GM12878 (cell line): ENCODE measurements at regions not wholly inside any gene's neighbourhood (a gene's known extent, or its start where the extent isn't known, plus 50 kb on each side); places are given as distances from the start of the nearest gene placed in this dataset.

Experiments used
- ATAC-seq: fragments of 200-7000 bp; cut with Tn5 transposase; 3 replicates; pipeline ENCODE4 v1.9.1; 2020; ENCODE audit warnings: mild to moderate bottlenecking, moderate library complexity
- BruUV-seq: library from RNA; stranded (reverse); fragments of 400-500 nt; replicated peaks from 2 replicates; lab custom pipeline; 2021; lab: Mats Ljungman, UMichigan
- CTCF ChIA-PET: fragments of 300-600 bp; sonication (Branson Sonifier 250); formaldehyde crosslinking; extraction: SDS; loops from one replicate; lab custom pipeline; 2021; ENCODE audit warnings: inconsistent platforms; lab: Yijun Ruan, JAX
- POLR2A ChIA-PET: fragments of 350-600 bp; formaldehyde crosslinking; extraction: SDS; loops from one replicate; lab custom pipeline; 2021; ENCODE audit warnings: inconsistent platforms; lab: Charles Lee
- RAD21 ChIA-PET: fragments of 300-600 bp; sonication (Branson Sonifier 250); formaldehyde crosslinking; loops from one replicate; lab custom pipeline; 2023; ENCODE audit warnings: antibody characterized with exemption; ENCODE audit not compliant: unreplicated experiment; lab: Charles Lee
- SMC1A ChIA-PET: fragments of 300-600 bp; sonication (Branson Sonifier 250); formaldehyde crosslinking; loops from one replicate; lab custom pipeline; 2023; ENCODE audit not compliant: unreplicated experiment, uncharacterized antibody; lab: Charles Lee
- DNase-seq: peaks from one replicate; pipeline ENCODE4 v3.0.0-alpha.2; 2011; ENCODE audit warnings: low read depth, low spot score
- FAIRE-seq: peaks from 3 replicates; lab custom pipeline; 2011; peaks lifted over from hg19 to GRCh38; lab: Jason Lieb, UNC
- H2AFZ ChIP-seq: 2 replicates; pipeline ENCODE4 v1.6.0; 2011; ENCODE audit warnings: low read depth, low read length, control low read depth; ENCODE audit not compliant: control insufficient read depth
- H3K27ac ChIP-seq: 2 replicates; pipeline ENCODE4 v1.5.1; 2011; ENCODE audit warnings: control low read depth; ENCODE audit not compliant: control insufficient read depth, insufficient read depth
- H3K27me3 ChIP-seq, 2 experiments: replicated peaks in 1 of 2; 2 replicates each; pipeline versions ENCODE4 v1.6.0 to v1.6.1; 2011; ENCODE audit warnings: low read length in 1 of 2; ENCODE audit not compliant: control insufficient read depth in 2 of 2, insufficient read depth in 2 of 2
- H3K36me3 ChIP-seq, 2 experiments: 2 replicates each; pipeline ENCODE4 v1.5.1; 2011; ENCODE audit warnings: low read length in 1 of 2; ENCODE audit not compliant: control insufficient read depth in 2 of 2, insufficient read depth in 2 of 2
- H3K4me1 ChIP-seq: 2 replicates; pipeline ENCODE4 v1.6.1; 2011; ENCODE audit warnings: mild to moderate bottlenecking, low read length, moderate library complexity, mixed read lengths; ENCODE audit not compliant: control insufficient read depth, insufficient read depth
- H3K4me2 ChIP-seq: 2 replicates; pipeline ENCODE4 v1.6.0; 2011; ENCODE audit warnings: control low read depth; ENCODE audit not compliant: control insufficient read depth, insufficient read depth
- H3K4me3 ChIP-seq: fragments of 200-600 bp; sonication (generic); 2 replicates; pipeline ENCODE4 v1.5.1; 2016
- H3K79me2 ChIP-seq: 2 replicates; pipeline ENCODE4 v1.6.0; 2011; ENCODE audit warnings: low read length; ENCODE audit not compliant: control insufficient read depth, insufficient read depth
- H3K9ac ChIP-seq: 2 replicates; pipeline ENCODE4 v1.8.0; 2011; ENCODE audit warnings: low read length, control low read depth, mixed read lengths; ENCODE audit not compliant: control insufficient read depth, insufficient read depth
- H3K9me3 ChIP-seq: replicated peaks from 3 replicates; pipeline ENCODE4 v1.5.1; 2011; ENCODE audit warnings: mild to moderate bottlenecking, low read length; ENCODE audit not compliant: control insufficient read depth, insufficient read depth
- H4K20me1 ChIP-seq: 2 replicates; pipeline ENCODE4 v1.6.0; 2011; ENCODE audit not compliant: control insufficient read depth, insufficient read depth
- ATF7 ChIP-seq: fragments of 450-650 bp; IDR thresholded peaks from 2 replicates; pipeline ENCODE4 v1.6.1; 2016; ENCODE audit warnings: low read depth, mild to moderate bottlenecking
- CEBPZ ChIP-seq: fragments of 150-350 bp; IDR thresholded peaks from 2 replicates; pipeline ENCODE4 v1.6.1; 2016; ENCODE audit warnings: low read depth, low read length
- CHD4 ChIP-seq: fragments of 200-600 bp; sonication (generic); IDR thresholded peaks from 2 replicates; pipeline ENCODE4 v1.6.1; 2016; ENCODE audit warnings: mild to moderate bottlenecking
- KDM1A ChIP-seq: fragments of 200-600 bp; sonication (generic); IDR thresholded peaks from 2 replicates; pipeline ENCODE4 v1.6.1; 2016; ENCODE audit warnings: borderline replicate concordance
- LARP7 ChIP-seq: fragments of 450-650 bp; IDR thresholded peaks from 2 replicates; pipeline ENCODE4 v1.6.1; 2017; ENCODE audit warnings: mild to moderate bottlenecking
- MLLT1 ChIP-seq: fragments of 450-650 bp; IDR thresholded peaks from 2 replicates; pipeline ENCODE4 v1.6.1; 2016; ENCODE audit warnings: mild to moderate bottlenecking
- MXI1 ChIP-seq: fragments of 150-350 bp; IDR thresholded peaks from 2 replicates; pipeline ENCODE4 v1.6.1; 2011; ENCODE audit warnings: low read depth, mild to moderate bottlenecking, inconsistent platforms, low read length, improper control_type of control experiment
- SREBF2 ChIP-seq: IDR thresholded peaks from 2 replicates; pipeline ENCODE4 v1.6.1; 2012; ENCODE audit warnings: mild to moderate bottlenecking, low read length
- STAT3 ChIP-seq: IDR thresholded peaks from 2 replicates; pipeline ENCODE4 v1.6.1; 2011; ENCODE audit warnings: low read depth, low read length, improper control_type of control experiment
- TCF12 ChIP-seq: IDR thresholded peaks from 2 replicates; pipeline ENCODE4 v1.6.1; 2011; ENCODE audit warnings: low read depth, mild to moderate bottlenecking, low read length
- ZBED1 ChIP-seq: IDR thresholded peaks from 2 replicates; pipeline ENCODE4 v1.6.1; 2016; ENCODE audit warnings: borderline replicate concordance
- ZSCAN29 ChIP-seq: fragments of 450-650 bp; IDR thresholded peaks from 2 replicates; pipeline ENCODE4 v1.6.1; 2017; ENCODE audit warnings: mild to moderate bottlenecking, moderate library complexity
- whole genome bisulfite sequencing: methylation state at CpG from one replicate; pipeline ENCODE4 v1.1.6; 2016; ENCODE audit warnings: low lambda C conversion rate; ENCODE audit not compliant: insufficient replicate concordance, insufficient coverage; ENCODE audit errors: missing lambda C conversion rate; 5-methylcytosine and 5-hydroxymethylcytosine counted together
- in situ Hi-C: fragments of 300-500 bp; cut with MboI; formaldehyde crosslinking; loops from 9 replicates; pipeline ENCODE4 v1.14.3; 2018; ENCODE audit warnings: mixed read lengths
- intact Hi-C: fragments of 100-400 bp; cut with micrococcal nuclease; formaldehyde crosslinking; loops from one replicate; pipeline ENCODE4 v1.14.2; 2022; ENCODE audit not compliant: unreplicated experiment
- TF ChIP-seq, protein P1 (sequence below): fragments of 450-650 bp; IDR thresholded peaks from 2 replicates; pipeline ENCODE4 v1.6.1; 2017; ENCODE audit warnings: mild to moderate bottlenecking, moderate library complexity

DNA sequence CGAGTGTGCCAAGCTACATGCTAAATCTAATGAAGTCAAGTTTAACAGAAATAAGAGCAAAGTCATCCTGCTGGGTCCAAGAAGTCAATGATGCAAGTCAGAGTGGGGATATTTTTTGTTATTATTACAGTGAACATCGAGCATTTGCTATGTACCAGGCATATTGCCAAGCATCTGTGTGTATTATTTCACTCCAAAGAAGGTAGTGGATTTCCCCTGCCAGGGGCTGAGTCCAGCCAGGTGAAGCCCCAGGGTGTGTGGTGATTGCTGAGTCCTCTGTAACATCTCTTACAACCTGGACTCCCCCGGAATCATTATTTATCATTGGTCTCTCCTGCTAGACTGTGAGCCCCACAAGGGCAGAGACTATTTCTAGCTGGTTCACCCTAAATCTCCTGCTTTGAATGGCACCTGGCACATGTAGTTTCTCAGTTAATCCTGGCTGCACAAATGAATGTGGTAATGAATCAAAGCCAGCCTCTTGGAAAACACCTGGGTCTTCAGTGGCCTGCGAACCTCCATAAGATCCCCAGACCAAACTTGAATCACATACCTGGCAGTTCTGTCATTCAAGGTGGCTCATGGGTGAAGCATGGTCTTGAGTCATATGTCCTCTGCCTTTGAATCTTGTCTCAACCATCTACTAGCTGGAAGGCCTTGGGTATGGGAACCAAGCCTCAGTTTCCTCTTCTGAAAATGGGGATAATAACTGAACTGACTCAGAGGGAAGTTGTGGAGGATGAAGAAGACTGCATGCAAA, 549.2 kb downstream of the MIAT start (continued):
- no peak for TF ChIP-seq CEBPZ
- no peak for TF ChIP-seq LARP7
- no peak for TF ChIP-seq ZBED1

GRCh38 chr22:27207266-27207665, 549.9 kb downstream of the MIAT start:
- ChIA-PET CTCF (interaction anchor here (1.0 kb wide), 1 partner anchor 849 kb away, joined by 3 read pairs; no protein-coding TSS in a partner anchor), POLR2A (no interaction called here), SMC1A (no interaction called here), RAD21 (no interaction called here)
- H4K20me1 ChIP-seq = no peaks in the 10 kb centered on the region
- WGBS = 3% methylated on average over 5 of the region's 5 CpGs
- H3K79me2 ChIP-seq = no peaks in the 10 kb centered on the region
- no TSS peak for BruUV-seq
- FAIRE-seq = no peak
- no peak for DNase-seq
- no peaks in the 10 kb centered on the region for H3K9me3 ChIP-seq
- in situ Hi-C loops (no loop called here), intact Hi-C loops (no loop called here)
- no peak overlapping the region for H2AFZ ChIP-seq
- H3K36me3 ChIP-seq = no peaks in the 10 kb centered on the region
- H3K27me3 ChIP-seq = no peaks in the 10 kb centered on the region
- H3K4me3 ChIP-seq = no peak overlapping the region
- H3K9ac ChIP-seq = no peak overlapping the region
- H3K4me2 ChIP-seq = no peak overlapping the region
- H3K4me1 ChIP-seq = no peaks in the 10 kb centered on the region
- no peak for ATAC-seq
- H3K27ac ChIP-seq = no peak overlapping the region
- no peak for TF ChIP-seq MLLT1
- no peak for TF ChIP-seq SREBF2
- no peak for TF ChIP-seq TCF12
- no peak for TF ChIP-seq KDM1A
- no peak for TF ChIP-seq MXI1
- TF ChIP-seq, protein P1, sequence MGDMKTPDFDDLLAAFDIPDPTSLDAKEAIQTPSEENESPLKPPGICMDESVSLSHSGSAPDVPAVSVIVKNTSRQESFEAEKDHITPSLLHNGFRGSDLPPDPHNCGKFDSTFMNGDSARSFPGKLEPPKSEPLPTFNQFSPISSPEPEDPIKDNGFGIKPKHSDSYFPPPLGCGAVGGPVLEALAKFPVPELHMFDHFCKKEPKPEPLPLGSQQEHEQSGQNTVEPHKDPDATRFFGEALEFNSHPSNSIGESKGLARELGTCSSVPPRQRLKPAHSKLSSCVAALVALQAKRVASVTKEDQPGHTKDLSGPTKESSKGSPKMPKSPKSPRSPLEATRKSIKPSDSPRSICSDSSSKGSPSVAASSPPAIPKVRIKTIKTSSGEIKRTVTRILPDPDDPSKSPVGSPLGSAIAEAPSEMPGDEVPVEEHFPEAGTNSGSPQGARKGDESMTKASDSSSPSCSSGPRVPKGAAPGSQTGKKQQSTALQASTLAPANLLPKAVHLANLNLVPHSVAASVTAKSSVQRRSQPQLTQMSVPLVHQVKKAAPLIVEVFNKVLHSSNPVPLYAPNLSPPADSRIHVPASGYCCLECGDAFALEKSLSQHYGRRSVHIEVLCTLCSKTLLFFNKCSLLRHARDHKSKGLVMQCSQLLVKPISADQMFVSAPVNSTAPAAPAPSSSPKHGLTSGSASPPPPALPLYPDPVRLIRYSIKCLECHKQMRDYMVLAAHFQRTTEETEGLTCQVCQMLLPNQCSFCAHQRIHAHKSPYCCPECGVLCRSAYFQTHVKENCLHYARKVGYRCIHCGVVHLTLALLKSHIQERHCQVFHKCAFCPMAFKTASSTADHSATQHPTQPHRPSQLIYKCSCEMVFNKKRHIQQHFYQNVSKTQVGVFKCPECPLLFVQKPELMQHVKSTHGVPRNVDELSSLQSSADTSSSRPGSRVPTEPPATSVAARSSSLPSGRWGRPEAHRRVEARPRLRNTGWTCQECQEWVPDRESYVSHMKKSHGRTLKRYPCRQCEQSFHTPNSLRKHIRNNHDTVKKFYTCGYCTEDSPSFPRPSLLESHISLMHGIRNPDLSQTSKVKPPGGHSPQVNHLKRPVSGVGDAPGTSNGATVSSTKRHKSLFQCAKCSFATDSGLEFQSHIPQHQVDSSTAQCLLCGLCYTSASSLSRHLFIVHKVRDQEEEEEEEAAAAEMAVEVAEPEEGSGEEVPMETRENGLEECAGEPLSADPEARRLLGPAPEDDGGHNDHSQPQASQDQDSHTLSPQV = no peak
- no peak for TF ChIP-seq CHD4
- TF ChIP-seq ZSCAN29 = no peak
- no peak for TF ChIP-seq ATF7
- no peak for TF ChIP-seq STAT3
